Retina (tissue), 1 donor: ENCODE measurements at regions not wholly inside any gene's neighbourhood (a gene's known extent, or its start where the extent isn't known, plus 50 kb on each side); places are given as distances from the start of the nearest gene placed in this dataset.
"Not testable (repeated sequence)": the region's sequence is repeated elsewhere in the genome, so short reads cannot be mapped to it uniquely, and the experiment has no call there.

Experiments
- DNase-seq: peaks from one replicate; pipeline ENCODE4 v3.0.0-alpha.2; 2016

DNA sequence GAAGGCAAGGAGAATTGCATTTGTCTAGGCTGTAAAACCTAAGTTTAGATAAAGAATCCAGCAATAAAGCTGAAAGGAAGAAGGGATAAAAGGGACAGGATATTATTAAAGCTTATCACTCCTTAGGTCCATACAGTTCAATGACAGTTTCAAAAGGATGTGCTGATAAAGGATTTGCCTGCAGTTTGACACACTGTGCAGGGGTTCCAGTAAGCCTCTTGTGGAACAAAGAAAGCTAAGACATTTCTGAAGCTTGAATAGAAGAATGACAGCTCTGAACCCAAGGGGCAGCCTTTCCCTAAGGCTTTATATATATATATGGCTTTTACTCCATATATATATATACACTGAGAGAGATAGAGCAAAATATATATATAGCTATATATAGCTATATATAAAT is 276.8 kb upstream of the GRM3 start:
- DNase-seq: no peak

DNA sequence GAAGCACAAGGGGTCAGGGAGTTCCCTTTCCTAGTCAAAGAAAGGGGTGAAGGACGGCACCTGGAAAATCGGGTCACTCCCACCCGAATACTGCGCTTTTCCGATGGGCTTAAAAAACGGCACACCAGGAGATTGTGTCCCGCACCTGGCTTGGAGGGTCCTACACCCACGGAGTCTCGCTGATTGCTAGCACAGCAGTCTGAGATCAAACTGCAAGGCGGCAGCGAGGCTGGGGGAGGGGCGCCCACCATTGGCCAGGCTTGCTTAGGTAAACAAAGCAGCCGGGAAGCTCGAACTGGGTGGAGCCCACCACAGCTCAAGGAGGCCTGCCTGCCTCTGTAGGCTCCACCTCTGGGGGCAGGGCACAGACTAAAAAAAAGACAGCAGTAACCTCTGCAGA is 303.3 kb upstream of the GRM3 start:
- not testable (repeated sequence) for DNase-seq

GRCh38 chr7:86339051-86339450 is 304.7 kb upstream of the GRM3 start:
- no peak for DNase-seq

DNA sequence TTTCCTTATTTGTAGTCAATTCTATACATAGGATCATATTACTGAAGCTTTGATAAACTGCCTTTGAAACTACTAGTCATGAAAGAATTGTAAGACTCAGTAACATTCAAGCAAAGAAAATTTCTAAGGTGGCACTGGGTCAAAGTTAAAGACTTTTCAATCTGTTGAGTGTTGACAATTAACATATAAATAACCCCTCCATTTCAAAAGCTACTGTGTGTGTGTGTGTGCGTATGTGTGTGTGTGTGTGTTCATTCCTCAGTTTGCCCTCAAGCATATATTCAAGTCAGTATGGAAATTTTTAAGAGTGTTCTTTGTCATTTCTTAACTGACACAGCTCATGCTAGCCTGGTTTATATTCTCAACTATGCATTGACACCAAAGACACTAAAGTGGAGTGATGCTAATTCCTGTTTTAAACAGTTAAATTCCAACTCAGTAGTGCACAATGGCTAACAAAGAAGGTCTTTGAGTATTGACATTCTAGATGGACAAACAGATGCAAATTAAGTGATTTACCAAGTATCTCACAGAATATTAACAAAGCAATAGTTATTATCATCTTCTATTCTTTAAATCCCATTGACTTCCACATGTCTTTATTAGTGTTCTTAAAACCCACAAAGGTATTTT is 314.8 kb upstream of the GRM3 start:
- no peak for DNase-seq

GRCh38 chr7:86326847-86327246 is 316.9 kb upstream of the GRM3 start:
- DNase-seq: no peak

- DNase-seq: peak; percentile 28
Measured at GRCh38 chr7:86320889-86321288, 322.8 kb upstream of the GRM3 start.

GRCh38 chr7:86320341-86320740 is 323.4 kb upstream of the GRM3 start:
- DNase-seq: no peak

DNA sequence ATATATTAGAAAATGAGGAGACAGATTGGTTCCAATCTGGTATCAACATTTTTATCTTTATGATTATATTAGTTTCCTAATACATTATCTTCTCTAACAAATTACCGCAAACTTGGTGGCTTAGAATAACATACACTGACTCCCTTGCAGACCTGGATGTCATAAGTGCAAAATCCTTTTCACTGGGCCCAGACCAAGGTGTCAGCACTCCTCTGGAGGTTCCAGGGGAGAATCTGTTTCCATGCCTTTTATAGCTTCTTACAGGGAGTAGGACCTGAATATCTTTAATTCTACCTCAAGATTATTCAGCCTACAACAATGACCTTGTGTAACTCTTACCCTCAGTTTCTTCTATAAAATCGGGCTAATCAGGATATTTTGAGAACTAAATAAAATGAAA is 329.9 kb upstream of the GRM3 start:
- no peak for DNase-seq

GRCh38 chr7:86301301-86301700 is 342.4 kb upstream of the GRM3 start:
- DNase-seq: no peak

GRCh38 chr7:86295526-86295925 is 348.2 kb upstream of the GRM3 start:
- no peak for DNase-seq

DNA sequence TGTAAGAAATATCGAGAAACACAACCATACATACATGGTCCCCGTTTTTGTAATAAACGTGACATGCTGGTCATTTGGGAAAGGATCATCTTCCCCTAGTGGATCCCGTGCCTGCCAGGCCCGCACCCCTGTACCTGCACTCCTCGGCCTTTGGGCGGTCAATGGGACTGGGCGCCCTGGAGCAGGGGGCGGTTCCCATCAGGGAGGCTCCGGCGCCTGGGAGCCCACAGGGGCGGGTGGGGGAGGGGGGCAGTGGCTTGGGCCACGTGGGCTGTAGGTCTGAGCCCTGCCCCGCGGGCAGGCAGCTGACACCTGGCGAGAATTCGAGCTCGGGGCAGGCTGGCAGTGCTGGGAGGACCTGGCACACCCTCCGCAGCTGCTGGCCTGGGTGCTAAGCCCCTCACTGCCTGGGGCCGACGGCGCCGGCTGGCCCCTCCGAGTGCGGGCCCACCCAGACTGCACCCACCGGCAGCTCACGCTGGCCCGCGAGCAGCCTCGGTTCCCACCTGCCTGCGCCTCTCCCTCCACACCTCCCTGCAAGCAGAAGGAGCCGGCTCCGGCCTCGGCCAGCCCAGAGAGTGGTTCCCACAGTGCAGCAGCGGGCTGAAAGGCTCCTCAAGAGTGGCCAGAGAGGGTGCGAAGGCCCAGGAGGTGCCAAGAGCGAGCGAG is 361.6 kb upstream of the GRM3 start:
- DNase-seq: no peak

DNA sequence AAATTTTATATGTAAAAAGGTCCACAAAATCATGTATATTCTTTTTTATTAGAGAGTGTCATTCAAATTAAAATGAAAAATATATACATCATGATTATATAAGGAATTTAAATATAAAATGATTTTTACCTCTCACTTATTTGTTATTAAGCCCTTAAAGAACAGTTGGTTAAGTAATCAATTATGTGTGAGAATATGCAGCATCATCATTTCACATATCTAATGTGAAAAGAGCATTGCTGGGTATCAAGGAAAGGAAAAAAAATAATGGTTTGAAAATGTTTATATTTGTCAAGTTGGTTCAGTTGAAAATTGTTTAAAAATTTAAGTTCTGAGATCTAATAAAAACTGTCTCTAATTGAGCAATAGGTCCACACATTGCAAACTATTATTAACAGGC is 363.6 kb upstream of the GRM3 start:
- DNase-seq: no peak

- no peak for DNase-seq
Measured at GRCh38 chr7:86262781-86263180, 380.9 kb upstream of the GRM3 start.

DNA sequence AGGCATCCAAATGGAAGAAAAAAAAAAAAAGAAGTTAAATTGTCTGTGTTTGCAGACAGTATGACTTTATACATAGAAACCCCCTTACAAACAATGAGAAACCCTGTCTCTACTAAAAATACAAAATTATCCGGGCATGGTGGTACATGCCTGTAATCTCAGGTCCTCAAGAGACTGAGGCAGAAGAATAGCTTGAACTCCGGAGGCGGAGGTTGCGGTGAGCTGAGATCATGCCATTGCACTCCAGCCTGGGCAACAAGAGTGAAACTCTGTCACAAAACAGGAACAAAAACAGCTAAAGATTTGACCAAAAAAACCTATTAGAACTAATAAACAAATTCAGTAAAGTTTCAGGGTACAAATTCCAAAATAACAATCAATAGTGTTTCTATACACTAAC is 385.8 kb upstream of the GRM3 start:
- DNase-seq: no peak

DNA sequence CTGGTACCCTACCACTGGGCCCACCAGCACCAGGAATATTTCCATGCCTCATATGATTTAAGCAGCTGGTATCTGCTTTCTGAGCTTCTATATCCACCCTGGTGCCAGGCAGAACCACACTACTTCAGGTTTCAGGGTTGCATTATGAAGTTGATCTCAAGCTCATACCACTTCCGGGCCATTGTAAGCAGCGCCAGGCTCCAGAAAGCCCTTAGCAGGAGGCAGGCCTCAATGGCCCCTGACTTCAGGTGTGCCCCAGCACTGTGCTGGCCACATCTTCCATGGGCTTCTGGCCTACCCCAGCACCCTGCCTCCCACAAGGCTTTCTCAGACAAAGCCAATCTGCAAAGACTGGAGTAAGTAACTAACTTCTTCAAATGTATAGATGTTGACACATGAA is 391.3 kb upstream of the GRM3 start:
- DNase-seq: no peak

- DNase-seq: no peak
Measured at GRCh38 chr7:86248977-86249376, 394.7 kb upstream of the GRM3 start.

DNA sequence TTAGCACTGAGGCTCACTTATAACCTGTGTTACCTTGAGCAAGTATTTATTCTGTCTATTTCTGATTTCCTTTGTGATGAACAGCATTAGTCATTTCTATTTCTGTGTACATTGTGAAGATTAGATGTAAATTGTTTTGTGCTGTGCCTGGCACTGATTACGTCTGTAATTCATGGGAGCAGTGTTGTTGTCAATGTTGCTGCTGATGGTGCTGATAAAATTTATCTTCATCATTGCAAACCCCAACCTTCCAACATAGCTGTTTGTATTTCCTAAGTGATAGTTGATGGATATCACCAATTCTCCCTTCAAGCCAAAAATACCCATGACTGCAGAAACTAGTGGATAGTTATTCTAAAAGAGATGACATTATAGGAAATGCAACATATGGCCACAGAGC is 400.5 kb upstream of the GRM3 start:
- DNase-seq: no peak

- DNase-seq: no peak
Measured at GRCh38 chr7:86226191-86226590, 417.5 kb upstream of the GRM3 start.

GRCh38 chr7:86222806-86223205 is 420.9 kb upstream of the GRM3 start:
- no peak for DNase-seq

- DNase-seq: no peak
Measured at GRCh38 chr7:86214734-86215133, 429.0 kb upstream of the GRM3 start.

DNA sequence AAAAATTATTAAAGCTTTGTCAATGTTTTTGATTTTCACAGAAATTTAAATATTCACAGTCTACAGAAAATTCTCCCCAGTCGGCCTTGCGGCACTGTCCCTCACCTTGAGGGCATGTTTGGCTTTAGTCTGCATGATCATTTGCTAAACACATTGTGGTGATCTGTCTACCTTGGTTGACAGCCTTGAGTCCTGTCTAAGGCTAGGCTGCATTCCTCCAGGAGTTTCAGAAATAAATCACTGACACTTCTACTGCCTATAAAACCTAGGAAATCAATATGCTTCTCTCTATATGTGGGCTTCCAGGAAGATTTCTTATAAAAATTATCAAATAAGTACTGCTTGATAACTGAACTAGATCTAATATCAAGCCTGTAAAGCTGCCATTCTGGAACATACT is 430.7 kb upstream of the GRM3 start:
- no peak for DNase-seq

DNA sequence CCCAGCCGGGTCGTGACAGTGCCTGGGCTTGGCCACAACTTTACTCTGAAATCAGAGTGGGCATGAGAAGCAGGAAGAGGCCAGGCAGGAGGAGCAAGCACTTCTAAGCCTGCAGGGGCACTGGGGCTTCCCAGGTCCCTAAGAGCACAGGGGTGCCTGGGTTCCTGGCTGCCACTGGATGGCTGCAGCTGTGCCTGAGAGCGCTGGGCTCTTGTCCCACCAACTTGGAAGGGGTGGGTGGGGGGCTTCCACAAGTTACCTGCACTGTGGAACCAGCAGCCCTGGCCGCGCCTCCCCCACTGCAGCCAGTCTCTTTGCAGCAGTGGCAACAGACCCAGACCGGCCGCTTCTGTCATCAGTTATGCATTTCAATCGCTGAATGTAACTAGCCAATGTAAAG is 434.7 kb upstream of the GRM3 start:
- no peak for DNase-seq

DNA sequence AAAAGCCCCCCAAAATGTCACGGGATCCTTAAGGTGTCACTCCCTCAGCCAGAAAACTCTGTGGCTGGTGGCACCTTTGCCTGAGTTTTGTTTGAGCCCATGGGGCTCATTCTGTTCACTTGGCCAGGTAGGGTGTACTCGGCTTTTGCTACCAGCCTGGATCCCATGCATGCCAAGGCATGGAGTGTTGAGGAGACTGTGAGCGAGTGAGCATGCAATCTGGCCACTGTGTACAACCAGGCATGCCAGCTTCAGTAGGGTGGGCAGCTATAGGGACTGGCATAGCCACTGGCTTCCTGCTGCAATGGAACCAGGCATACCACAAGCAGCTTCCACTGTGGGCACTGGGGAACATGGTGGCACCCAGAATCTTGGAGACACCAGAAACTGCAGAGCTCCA is 436.0 kb upstream of the GRM3 start:
- no peak for DNase-seq

DNA sequence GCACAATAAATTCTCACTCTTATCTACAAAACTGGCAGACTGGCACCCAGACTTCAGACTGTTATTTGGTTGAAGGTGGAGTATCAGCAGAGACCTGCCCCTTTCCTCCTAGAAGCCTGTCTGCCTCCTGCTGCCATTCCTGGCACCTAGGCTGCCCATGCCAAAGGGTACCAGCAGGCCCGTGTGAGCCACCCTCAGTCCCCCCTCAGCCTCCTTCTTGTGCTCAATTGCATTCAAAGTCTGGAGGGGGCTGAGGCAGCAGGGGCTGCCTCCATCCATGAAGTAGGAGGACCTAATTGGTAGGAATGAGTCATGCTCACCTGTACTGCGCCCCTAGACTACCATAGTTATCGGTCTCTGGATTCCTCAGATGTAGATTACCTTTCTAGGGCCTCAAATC is 440.9 kb upstream of the GRM3 start:
- no peak for DNase-seq

- no peak for DNase-seq
Measured at GRCh38 chr7:86201767-86202166, 441.9 kb upstream of the GRM3 start.
